ENCODE measurements at regions not wholly inside any gene's neighbourhood (a gene's known extent, or its start where the extent isn't known, plus 50 kb on each side); places are given as distances from the start of the nearest gene placed in this dataset.

DNA sequence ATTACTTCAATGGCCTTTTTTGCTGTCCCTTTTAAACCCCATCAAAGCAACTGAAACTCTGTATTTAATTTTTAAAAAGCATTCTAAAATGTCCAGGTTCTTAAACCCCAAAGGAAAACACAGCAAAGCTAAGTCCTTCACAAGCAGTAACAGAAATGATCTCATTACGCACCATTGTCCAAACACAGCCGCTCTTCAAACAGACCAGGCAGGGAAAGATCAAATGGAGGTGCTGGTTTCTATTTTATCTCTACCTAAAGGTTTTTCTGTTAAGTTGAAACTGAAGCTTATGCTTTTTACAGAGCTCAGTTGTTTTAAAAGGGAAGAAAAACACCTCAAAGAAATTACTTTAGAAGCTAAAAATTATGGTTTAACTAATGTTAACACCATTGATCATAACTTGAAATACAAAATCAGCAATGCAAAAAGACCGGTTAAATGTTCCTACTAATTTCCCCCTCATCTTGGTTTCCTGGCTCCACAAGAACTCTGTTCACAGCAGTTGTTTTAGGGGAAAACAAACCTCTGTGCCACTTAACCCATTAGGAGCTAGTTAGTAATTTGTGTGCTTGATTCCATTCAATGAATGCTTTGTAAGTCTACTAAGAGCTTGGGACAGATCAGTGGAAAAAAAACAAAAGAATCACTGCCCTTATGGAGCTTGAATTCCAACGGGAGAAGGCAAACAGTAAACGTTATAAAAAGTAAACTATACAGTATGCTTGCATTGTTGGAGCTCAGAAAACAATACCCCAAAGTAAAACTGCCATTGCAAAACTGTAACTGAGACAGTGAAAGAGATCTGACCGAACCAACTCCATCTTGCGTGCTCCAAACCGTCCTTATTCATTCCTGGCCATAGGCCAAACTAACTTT is 87.4 kb downstream of the CD24 start (continued):
- TF ChIP-seq TBL1XR1 (IDR thresholded peaks at IDR 0.05; ENCODE audit: low read depth, low read length): no peak
- TF ChIP-seq, protein P1, sequence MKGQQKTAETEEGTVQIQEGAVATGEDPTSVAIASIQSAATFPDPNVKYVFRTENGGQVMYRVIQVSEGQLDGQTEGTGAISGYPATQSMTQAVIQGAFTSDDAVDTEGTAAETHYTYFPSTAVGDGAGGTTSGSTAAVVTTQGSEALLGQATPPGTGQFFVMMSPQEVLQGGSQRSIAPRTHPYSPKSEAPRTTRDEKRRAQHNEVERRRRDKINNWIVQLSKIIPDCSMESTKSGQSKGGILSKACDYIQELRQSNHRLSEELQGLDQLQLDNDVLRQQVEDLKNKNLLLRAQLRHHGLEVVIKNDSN (IDR thresholded peaks at IDR 0.05; ENCODE audit: borderline replicate concordance, extremely low read length, insufficient read depth, low read depth, low read length): no peak
- TF ChIP-seq, protein P2, sequence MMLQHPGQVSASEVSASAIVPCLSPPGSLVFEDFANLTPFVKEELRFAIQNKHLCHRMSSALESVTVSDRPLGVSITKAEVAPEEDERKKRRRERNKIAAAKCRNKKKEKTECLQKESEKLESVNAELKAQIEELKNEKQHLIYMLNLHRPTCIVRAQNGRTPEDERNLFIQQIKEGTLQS (IDR thresholded peaks at IDR 0.05; ENCODE audit: borderline replicate concordance, extremely low read depth, low read depth, low read length): no peak
- TF ChIP-seq POU2F2 (IDR thresholded peaks at IDR 0.05; ENCODE audit: borderline replicate concordance, low read depth, low read length): no peak

DNA sequence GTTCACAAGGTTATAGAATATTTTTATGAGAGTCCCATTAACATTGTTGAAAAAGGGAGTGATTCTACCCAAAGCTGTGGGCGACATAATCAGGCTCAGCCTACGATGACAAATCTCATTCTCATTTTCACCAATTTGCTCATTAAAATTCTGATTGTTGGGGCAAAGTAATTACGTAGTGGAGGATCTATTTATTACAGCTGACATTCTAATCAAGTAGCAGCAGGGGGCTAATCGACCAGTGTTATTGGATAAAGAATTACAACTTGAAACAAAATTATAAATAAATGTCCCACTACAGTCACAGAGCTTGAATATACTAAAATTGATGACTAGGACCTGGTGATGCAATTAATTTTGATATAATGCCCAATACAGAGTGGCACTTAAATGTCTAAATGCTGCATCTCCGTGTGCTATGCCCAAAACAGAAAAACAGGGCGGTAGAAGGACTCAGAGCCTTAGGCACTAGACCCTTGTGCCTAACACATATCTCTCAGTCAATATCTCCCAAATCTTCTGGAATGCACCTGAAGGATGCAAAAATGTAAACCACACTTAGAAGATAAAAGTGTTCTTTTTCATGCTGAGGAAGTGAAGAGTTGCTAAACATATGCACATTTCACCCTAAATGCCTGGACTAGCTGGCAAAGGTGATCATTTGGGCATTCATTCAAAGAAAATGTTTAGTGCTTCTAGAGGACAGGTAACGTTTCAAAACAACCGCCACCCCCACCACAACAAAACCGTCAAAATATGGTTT is 88.3 kb downstream of the CD24 start:
- Histone ChIP-seq H4K20me1 (ENCODE audit: control insufficient read depth, insufficient read depth) (no peaks in the 10 kb centered on the region), H3K36me3 (ENCODE audit: control insufficient read depth in 2 of 2, insufficient read depth in 2 of 2, low read length in 1 of 2) (no peaks in the 10 kb centered on the region), H3K9ac (ENCODE audit: control insufficient read depth, insufficient read depth, low read length) (no peak overlapping the region), H3K4me1 (ENCODE audit: control insufficient read depth, insufficient read depth, low read length) (no peaks in the 10 kb centered on the region), H3K9me3 (replicated peaks; ENCODE audit: control insufficient read depth, insufficient read depth, low read length) (no peaks in the 10 kb centered on the region), H3K4me3 (no peak overlapping the region), H3K79me2 (ENCODE audit: control insufficient read depth, insufficient read depth, low read length) (no peaks in the 10 kb centered on the region), H3K4me2 (ENCODE audit: control insufficient read depth, insufficient read depth) (no peak overlapping the region), H2AFZ (ENCODE audit: control insufficient read depth, low read depth, low read length) (no peak overlapping the region), H3K27ac (ENCODE audit: control insufficient read depth, insufficient read depth) (no peak overlapping the region), H3K27me3 (replicated peaks in 1 of 2; ENCODE audit: control insufficient read depth in 2 of 2, insufficient read depth in 2 of 2, low read length in 1 of 2) (no peaks in the 10 kb centered on the region)
- intact Hi-C loops (cut with micrococcal nuclease; ENCODE audit: unreplicated experiment) (no loop called here), in situ Hi-C loops (cut with MboI) (no loop called here)
- no peak for DNase-seq (ENCODE audit: low read depth, low spot score)
- ChIA-PET SMC1A (ENCODE audit: uncharacterized antibody, unreplicated experiment) (interaction anchor here (1.2 to 1.4 kb wide), 7 partner anchors 11 to 94 kb away, joined by 3 to 6 read pairs (median 4); no protein-coding TSS in a partner anchor), POLR2A (interaction anchor here (1.2 to 1.6 kb wide), 2 partner anchors 32 to 39 kb away, joined by 3 to 4 read pairs; no protein-coding TSS in a partner anchor), CTCF (interaction anchor here (0.8 to 1.5 kb wide), 2 partner anchors 278 to 441 kb away, joined by 3 to 5 read pairs; no protein-coding TSS in a partner anchor), RAD21 (ENCODE audit: unreplicated experiment) (no interaction called here)
- no peak for FAIRE-seq
- no peak for ATAC-seq
- no TSS peak for BruUV-seq (replicated peaks)
- 38% methylated on average over 9 of the region's 9 CpGs for WGBS (ENCODE audit: insufficient coverage, insufficient replicate concordance, low lambda C conversion rate, missing lambda C conversion rate)
- TF ChIP-seq CREM (IDR thresholded peaks at IDR 0.05; ENCODE audit: low read depth): no peak
- TF ChIP-seq, protein P3, sequence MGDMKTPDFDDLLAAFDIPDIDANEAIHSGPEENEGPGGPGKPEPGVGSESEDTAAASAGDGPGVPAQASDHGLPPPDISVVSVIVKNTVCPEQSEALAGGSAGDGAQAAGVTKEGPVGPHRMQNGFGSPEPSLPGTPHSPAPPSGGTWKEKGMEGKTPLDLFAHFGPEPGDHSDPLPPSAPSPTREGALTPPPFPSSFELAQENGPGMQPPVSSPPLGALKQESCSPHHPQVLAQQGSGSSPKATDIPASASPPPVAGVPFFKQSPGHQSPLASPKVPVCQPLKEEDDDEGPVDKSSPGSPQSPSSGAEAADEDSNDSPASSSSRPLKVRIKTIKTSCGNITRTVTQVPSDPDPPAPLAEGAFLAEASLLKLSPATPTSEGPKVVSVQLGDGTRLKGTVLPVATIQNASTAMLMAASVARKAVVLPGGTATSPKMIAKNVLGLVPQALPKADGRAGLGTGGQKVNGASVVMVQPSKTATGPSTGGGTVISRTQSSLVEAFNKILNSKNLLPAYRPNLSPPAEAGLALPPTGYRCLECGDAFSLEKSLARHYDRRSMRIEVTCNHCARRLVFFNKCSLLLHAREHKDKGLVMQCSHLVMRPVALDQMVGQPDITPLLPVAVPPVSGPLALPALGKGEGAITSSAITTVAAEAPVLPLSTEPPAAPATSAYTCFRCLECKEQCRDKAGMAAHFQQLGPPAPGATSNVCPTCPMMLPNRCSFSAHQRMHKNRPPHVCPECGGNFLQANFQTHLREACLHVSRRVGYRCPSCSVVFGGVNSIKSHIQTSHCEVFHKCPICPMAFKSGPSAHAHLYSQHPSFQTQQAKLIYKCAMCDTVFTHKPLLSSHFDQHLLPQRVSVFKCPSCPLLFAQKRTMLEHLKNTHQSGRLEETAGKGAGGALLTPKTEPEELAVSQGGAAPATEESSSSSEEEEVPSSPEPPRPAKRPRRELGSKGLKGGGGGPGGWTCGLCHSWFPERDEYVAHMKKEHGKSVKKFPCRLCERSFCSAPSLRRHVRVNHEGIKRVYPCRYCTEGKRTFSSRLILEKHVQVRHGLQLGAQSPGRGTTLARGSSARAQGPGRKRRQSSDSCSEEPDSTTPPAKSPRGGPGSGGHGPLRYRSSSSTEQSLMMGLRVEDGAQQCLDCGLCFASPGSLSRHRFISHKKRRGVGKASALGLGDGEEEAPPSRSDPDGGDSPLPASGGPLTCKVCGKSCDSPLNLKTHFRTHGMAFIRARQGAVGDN (IDR thresholded peaks at IDR 0.05): no peak
- no peak for TF ChIP-seq SUPT20H (IDR thresholded peaks at IDR 0.05; ENCODE audit: borderline replicate concordance, control insufficient read depth, low read depth, low read length)
- no peak for TF ChIP-seq ESRRA (IDR thresholded peaks at IDR 0.05; ENCODE audit: low read length)
- TF ChIP-seq NFIC (IDR thresholded peaks at IDR 0.05; ENCODE audit: low read depth, low read length): no peak
- no peak for TF ChIP-seq SREBF2 (IDR thresholded peaks at IDR 0.05; ENCODE audit: low read length)
